Fibroblast of the aortic adventitia (primary cell): ENCODE measurements at regions not wholly inside any gene's neighbourhood (a gene's known extent, or its start where the extent isn't known, plus 50 kb on each side); places are given as distances from the start of the nearest gene placed in this dataset.

Source experiments
- DNase-seq: peaks from one replicate; pipeline ENCODE4 v3.0.0-alpha.2; 2010; ENCODE audit warnings: low read depth
- H3K4me3 ChIP-seq: 2 replicates; pipeline ENCODE4 v1.5.1; 2011; ENCODE audit warnings: low read depth, mild to moderate bottlenecking, control low read depth, low read length, moderate library complexity
- CTCF ChIP-seq: IDR thresholded peaks from 2 replicates; pipeline ENCODE4 v1.5.1; 2011; ENCODE audit warnings: mild to moderate bottlenecking, low read length, control low read depth, inconsistent platforms; ENCODE audit not compliant: insufficient read depth

- H3K4me3 ChIP-seq, result no peak overlapping the region
- no peak for DNase-seq
- no peak for TF ChIP-seq CTCF
Observed at GRCh38 chr11:115720602-115721245, 216.5 kb upstream of the CADM1 start.

- H3K4me3 ChIP-seq, result no peak overlapping the region
- no peak for TF ChIP-seq CTCF
- no peak for DNase-seq
Observed at GRCh38 chr11:115718945-115719344, 214.7 kb upstream of the CADM1 start.

GRCh38 chr11:115718106-115718505 is 213.9 kb upstream of the CADM1 start:
- TF ChIP-seq CTCF, result no peak
- no peak overlapping the region for H3K4me3 ChIP-seq
- no peak for DNase-seq

GRCh38 chr11:115716601-115717529 is 212.7 kb upstream of the CADM1 start:
- no peak for TF ChIP-seq CTCF
- no peak for DNase-seq
- no peak overlapping the region for H3K4me3 ChIP-seq

GRCh38 chr11:115716080-115716479 is 211.9 kb upstream of the CADM1 start:
- no peak for DNase-seq
- TF ChIP-seq CTCF, result no peak
- H3K4me3 ChIP-seq, result no peak overlapping the region

- no peak for TF ChIP-seq CTCF
- DNase-seq, result no peak
- no peak overlapping the region for H3K4me3 ChIP-seq
Observed at GRCh38 chr11:115715251-115715770, 211.1 kb upstream of the CADM1 start.
